Endothelial cell of umbilical vein (primary cell): ENCODE measurements at regions not wholly inside any gene's neighbourhood (a gene's known extent, or its start where the extent isn't known, plus 50 kb on each side); places are given as distances from the start of the nearest gene placed in this dataset.
A peak's percentile ranks its signal among the peaks of the same experiment; 100 is the strongest.

Experiments
- BruUV-seq: library from RNA; stranded (reverse); fragments of 400-500 nt; replicated peaks from 2 replicates; lab custom pipeline; 2021; lab: Mats Ljungman, UMichigan
- CTCF ChIA-PET: fragments of 300-600, 350-600 bp; sonication (Branson Sonifier 250); formaldehyde crosslinking; loops from one replicate; lab custom pipeline; 2021; ENCODE audit warnings: antibody characterized with exemption, inconsistent platforms; lab: Charles Lee
- POLR2A ChIA-PET: fragments of 300-600, 350-600 bp; sonication (Branson Sonifier 250); formaldehyde crosslinking; loops from one replicate; lab custom pipeline; 2021; ENCODE audit warnings: antibody characterized with exemption, inconsistent platforms; lab: Charles Lee
- DNase-seq: peaks from one replicate; pipeline ENCODE4 v3.0.0-alpha.2; 2011; ENCODE audit warnings: low read depth, low spot score
- FAIRE-seq: peaks from 2 replicates; lab custom pipeline; 2011; peaks lifted over from hg19 to GRCh38; lab: Jason Lieb, UNC
- H2AFZ ChIP-seq: 2 replicates; pipeline ENCODE4 v1.6.0; 2012; ENCODE audit warnings: low read depth, low read length, control low read depth, inconsistent platforms
- H3K27ac ChIP-seq: 2 replicates; pipeline ENCODE4 v1.5.1; 2011; ENCODE audit warnings: low read depth, mild to moderate bottlenecking, control low read depth, low read length, moderate library complexity; ENCODE audit not compliant: insufficient read depth
- H3K27me3 ChIP-seq, 2 experiments: 2 replicates each; pipeline versions ENCODE4 v1.6.0 to v1.6.1; 2011; ENCODE audit warnings: low read length in 2 of 2, mixed read lengths in 1 of 2; ENCODE audit not compliant: control insufficient read depth in 2 of 2, insufficient read depth in 2 of 2
- H3K36me3 ChIP-seq, 2 experiments: 2 replicates in 1 of 2; 3 replicates in 1 of 2; pipeline ENCODE4 v1.5.1; 2011; ENCODE audit warnings: low read length in 2 of 2, mild to moderate bottlenecking in 1 of 2, moderate library complexity in 1 of 2; ENCODE audit not compliant: control insufficient read depth in 2 of 2, insufficient read depth in 2 of 2; ENCODE audit errors: extremely low read depth in 1 of 2
- H3K4me1 ChIP-seq: 3 replicates; pipeline ENCODE4 v1.5.1; 2011; ENCODE audit warnings: mild to moderate bottlenecking, low read length; ENCODE audit not compliant: control insufficient read depth, insufficient read depth; ENCODE audit errors: extremely low read depth
- H3K4me2 ChIP-seq: 2 replicates; pipeline ENCODE4 v1.6.1; 2011; ENCODE audit warnings: low read length, control low read depth, mixed read lengths; ENCODE audit not compliant: insufficient read depth
- H3K4me3 ChIP-seq, 3 experiments: fragments of 200-600 bp in 1 of 3; sonication (generic), shearing (Covaris generic) in 1 of 3; replicated peaks in 1 of 3; 2 replicates each; pipeline ENCODE4 v1.5.1; 2011 to 2016; ENCODE audit warnings: control low read depth in 3 of 3, low read length in 3 of 3, mild to moderate bottlenecking in 2 of 3, inconsistent platforms in 1 of 3, low read depth in 1 of 3, moderate library complexity in 1 of 3; ENCODE audit not compliant: insufficient read depth in 1 of 3
- H3K79me2 ChIP-seq: 2 replicates; pipeline ENCODE4 v1.6.0; 2012; ENCODE audit warnings: low read length, inconsistent platforms; ENCODE audit not compliant: control insufficient read depth, insufficient read depth
- H3K9ac ChIP-seq: replicated peaks from 2 replicates; pipeline ENCODE3; 2011; ENCODE audit warnings: low read length, control low read depth; ENCODE audit not compliant: insufficient read depth; ENCODE audit errors: extremely low read depth
- H3K9me1 ChIP-seq: replicated peaks from 3 replicates; pipeline ENCODE4 v1.6.0; 2011; ENCODE audit warnings: mild to moderate bottlenecking, low read length; ENCODE audit not compliant: control insufficient read depth, insufficient read depth; ENCODE audit errors: extremely low read depth
- H3K9me3 ChIP-seq: replicated peaks from 2 replicates; pipeline ENCODE4 v1.5.1; 2012; ENCODE audit warnings: low read length, inconsistent platforms; ENCODE audit not compliant: control insufficient read depth, insufficient read depth
- H4K20me1 ChIP-seq: replicated peaks from 2 replicates; pipeline ENCODE3; 2011; ENCODE audit warnings: mild to moderate bottlenecking, low read length; ENCODE audit not compliant: control insufficient read depth, insufficient read depth; ENCODE audit errors: extremely low read depth
- EZH2 ChIP-seq: IDR thresholded peaks from 2 replicates; pipeline ENCODE4 v1.6.1; 2012; ENCODE audit warnings: borderline replicate concordance, low read depth, mild to moderate bottlenecking, moderate library complexity, low read length, inconsistent platforms; ENCODE audit not compliant: severe bottlenecking
- FOS ChIP-seq: IDR thresholded peaks from 2 replicates; pipeline ENCODE4 v1.6.1; 2011; ENCODE audit warnings: mild to moderate bottlenecking, low read length, moderate library complexity, borderline replicate concordance; ENCODE audit not compliant: insufficient read depth
- GATA2 ChIP-seq: IDR thresholded peaks from 2 replicates; pipeline ENCODE4 v1.7.0; 2011; ENCODE audit warnings: low read depth, mild to moderate bottlenecking, moderate library complexity, mixed read lengths, low read length; ENCODE audit not compliant: insufficient read length, insufficient read depth
- JUN ChIP-seq: IDR thresholded peaks from 2 replicates; pipeline ENCODE4 v1.6.1; 2011; ENCODE audit warnings: borderline replicate concordance, low read depth; ENCODE audit not compliant: insufficient read length, insufficient read depth
- MYC ChIP-seq: IDR thresholded peaks from one replicate; pipeline ENCODE4 v1.6.1; 2011; ENCODE audit warnings: mild to moderate bottlenecking, low read depth, low read length
- POLR2A ChIP-seq: IDR thresholded peaks from 2 replicates; pipeline ENCODE4 v1.6.1; 2012; ENCODE audit warnings: low read depth, mild to moderate bottlenecking, control low read depth, low read length
- POLR2AphosphoS5 ChIP-seq: IDR thresholded peaks from 2 replicates; pipeline ENCODE4 v1.6.1; 2012; ENCODE audit warnings: low read depth, mild to moderate bottlenecking, control low read depth, low read length, moderate library complexity; ENCODE audit not compliant: insufficient read depth
- dilution Hi-C: fragments of 300-500 bp; cut with MboI; formaldehyde crosslinking; loops from one replicate; pipeline ENCODE4 v1.15.0; 2019; ENCODE audit warnings: low sequenced_read_pairs; ENCODE audit not compliant: extremely low pct_ligation_motif_present
- intact Hi-C: fragments of 100-400 bp; cut with micrococcal nuclease; formaldehyde crosslinking; loops from one replicate; pipeline ENCODE4 v1.10.0; 2022
- TF ChIP-seq, protein P1 (sequence below), 2 donors: IDR thresholded peaks; 1 replicate in 1 of 2; 2 replicates in 1 of 2; pipeline ENCODE4 v1.5.1; 2011; ENCODE audit warnings: low read length in 2 of 2, mild to moderate bottlenecking in 2 of 2, moderate library complexity in 2 of 2, control low read depth in 1 of 2, inconsistent platforms in 1 of 2, low read depth in 1 of 2; ENCODE audit not compliant: insufficient read depth in 1 of 2; ENCODE audit errors: extremely low read depth in 1 of 2
- TF ChIP-seq, protein P2 (sequence below): IDR thresholded peaks from 2 replicates; pipeline ENCODE4 v1.6.1; 2011; ENCODE audit not compliant: insufficient read depth, insufficient read length

DNA sequence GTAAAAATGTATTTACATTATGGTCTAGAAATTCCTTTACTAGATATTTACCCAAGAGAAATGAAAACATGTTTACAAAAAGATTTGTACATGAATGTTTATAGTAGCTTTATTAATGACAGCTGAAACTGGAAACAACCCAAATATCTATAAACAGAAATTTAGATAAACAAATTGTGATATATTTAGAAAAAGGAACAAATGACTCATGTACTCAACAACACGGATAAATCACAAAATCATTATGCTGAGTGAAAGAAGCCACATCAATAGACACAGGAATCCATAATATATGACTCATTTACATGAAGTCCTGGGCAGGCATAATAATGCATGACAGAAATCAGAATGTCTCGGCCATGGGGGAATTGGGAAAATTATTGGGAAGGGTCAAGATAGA, 1020.2 kb downstream of the SQOR start:
- Histone ChIP-seq H3K4me3 (no peak overlapping the region), H3K4me1 (peaks cover 2% of the 10 kb centered on the region), H3K9me1 (no peaks in the 10 kb centered on the region), H4K20me1 (no peaks in the 10 kb centered on the region), H3K9me3 (no peaks in the 10 kb centered on the region), H3K27me3 (peaks cover 0 to 3% of the 10 kb centered on the region in 2 experiments), H2AFZ (no peak overlapping the region), H3K27ac (no peak overlapping the region), H3K4me2 (no peak overlapping the region), H3K9ac (no peak overlapping the region), H3K79me2 (no peaks in the 10 kb centered on the region), H3K36me3 (no peaks in the 10 kb centered on the region)
- no peak for DNase-seq
- ChIA-PET POLR2A (no interaction called here), CTCF (no interaction called here)
- no peak for TF ChIP-seq FOS
- TF ChIP-seq JUN: peak; percentile 51
- dilution Hi-C loops (no loop called here), intact Hi-C loops (no loop called here)
- no TSS peak for BruUV-seq
- FAIRE-seq: no peak

DNA sequence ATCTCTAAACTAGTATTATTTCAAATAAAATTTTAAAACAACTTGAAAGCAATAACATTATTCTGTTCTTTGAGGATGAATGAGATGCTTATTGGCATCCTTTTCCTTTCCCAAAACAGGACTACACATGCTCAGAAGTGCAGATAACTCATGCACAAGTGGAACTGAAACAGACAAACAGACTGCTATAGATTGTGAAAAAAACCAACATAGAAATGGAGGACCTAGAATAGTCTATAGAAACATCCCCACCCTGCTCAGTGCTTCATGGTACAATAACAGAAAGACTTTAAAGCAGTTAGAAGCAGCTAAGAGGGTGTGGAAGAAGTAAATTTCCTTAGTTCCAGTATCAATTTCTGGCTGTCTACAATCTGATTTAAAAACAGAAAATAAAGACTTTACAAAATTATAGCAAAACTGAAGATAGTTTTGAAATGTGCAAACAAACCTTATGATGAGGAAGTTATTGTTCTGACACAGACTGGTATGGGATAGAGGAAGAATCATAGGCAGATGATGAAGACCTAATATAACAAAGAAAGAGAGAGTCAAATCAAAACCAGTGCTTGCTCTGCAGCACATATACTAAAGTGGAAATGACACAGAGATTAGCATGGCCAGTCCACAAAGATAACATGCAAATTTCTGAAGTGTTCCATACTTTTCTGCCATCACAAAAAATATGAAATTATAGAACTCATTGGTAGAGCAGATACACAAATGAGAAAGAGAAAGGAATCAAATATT, 1025.4 kb downstream of the SQOR start:
- ChIA-PET POLR2A (no interaction called here), CTCF (no interaction called here)
- DNase-seq (no peak), FAIRE-seq (no peak)
- Histone ChIP-seq H3K27ac (no peak overlapping the region), H3K9me1 (no peaks in the 10 kb centered on the region), H3K4me1 (no peaks in the 10 kb centered on the region), H3K27me3 (no peaks in the 10 kb centered on the region), H3K79me2 (no peaks in the 10 kb centered on the region), H3K4me3 (no peak overlapping the region), H3K9ac (no peak overlapping the region), H3K4me2 (no peak overlapping the region), H3K9me3 (no peaks in the 10 kb centered on the region), H2AFZ (no peak overlapping the region), H3K36me3 (no peaks in the 10 kb centered on the region), H4K20me1 (no peaks in the 10 kb centered on the region)
- dilution Hi-C loops: no loop called here
- TF ChIP-seq EZH2: no peak
- no peak for TF ChIP-seq GATA2
- TF ChIP-seq, protein P1, sequence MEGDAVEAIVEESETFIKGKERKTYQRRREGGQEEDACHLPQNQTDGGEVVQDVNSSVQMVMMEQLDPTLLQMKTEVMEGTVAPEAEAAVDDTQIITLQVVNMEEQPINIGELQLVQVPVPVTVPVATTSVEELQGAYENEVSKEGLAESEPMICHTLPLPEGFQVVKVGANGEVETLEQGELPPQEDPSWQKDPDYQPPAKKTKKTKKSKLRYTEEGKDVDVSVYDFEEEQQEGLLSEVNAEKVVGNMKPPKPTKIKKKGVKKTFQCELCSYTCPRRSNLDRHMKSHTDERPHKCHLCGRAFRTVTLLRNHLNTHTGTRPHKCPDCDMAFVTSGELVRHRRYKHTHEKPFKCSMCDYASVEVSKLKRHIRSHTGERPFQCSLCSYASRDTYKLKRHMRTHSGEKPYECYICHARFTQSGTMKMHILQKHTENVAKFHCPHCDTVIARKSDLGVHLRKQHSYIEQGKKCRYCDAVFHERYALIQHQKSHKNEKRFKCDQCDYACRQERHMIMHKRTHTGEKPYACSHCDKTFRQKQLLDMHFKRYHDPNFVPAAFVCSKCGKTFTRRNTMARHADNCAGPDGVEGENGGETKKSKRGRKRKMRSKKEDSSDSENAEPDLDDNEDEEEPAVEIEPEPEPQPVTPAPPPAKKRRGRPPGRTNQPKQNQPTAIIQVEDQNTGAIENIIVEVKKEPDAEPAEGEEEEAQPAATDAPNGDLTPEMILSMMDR (IDR thresholded peaks at IDR 0.05; ENCODE audit: extremely low read depth in 1 of 2, insufficient read depth in 1 of 2, low read depth in 1 of 2, low read length in 2 of 2): no peak
- TF ChIP-seq, protein P2, sequence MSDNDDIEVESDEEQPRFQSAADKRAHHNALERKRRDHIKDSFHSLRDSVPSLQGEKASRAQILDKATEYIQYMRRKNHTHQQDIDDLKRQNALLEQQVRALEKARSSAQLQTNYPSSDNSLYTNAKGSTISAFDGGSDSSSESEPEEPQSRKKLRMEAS: no peak
- no peak for TF ChIP-seq POLR2AphosphoS5
- TF ChIP-seq FOS: no peak
- TF ChIP-seq POLR2A: no peak
- no peak for TF ChIP-seq MYC
- intact Hi-C loops: no loop called here
- no TSS peak for BruUV-seq
